SK-N-SH (cell line): ENCODE measurements at regions not wholly inside any gene's neighbourhood (a gene's known extent, or its start where the extent isn't known, plus 50 kb on each side); places are given as distances from the start of the nearest gene placed in this dataset.

Experiments
- CTCF ChIA-PET: fragments of 300-600, 350-600 bp; formaldehyde crosslinking; extraction: SDS; loops from one replicate; lab custom pipeline; 2021; lab: Yijun Ruan, JAX
- POLR2A ChIA-PET: fragments of 350-600 bp; sonication (Branson Sonifier 250); formaldehyde crosslinking; extraction: SDS; loops from one replicate; lab custom pipeline; 2020; ENCODE audit warnings: antibody characterized with exemption, inconsistent platforms; lab: Yijun Ruan, JAX
- DNase-seq: peaks from one replicate; pipeline ENCODE4 v3.0.0; 2012
- H2AFZ ChIP-seq: fragments of 200-600 bp; sonication (generic); 2 replicates; pipeline ENCODE4 v1.8.1; 2016; ENCODE audit warnings: antibody characterized with exemption, mild to moderate bottlenecking, low read depth
- H3F3A ChIP-seq: fragments of 200-600 bp; sonication (generic); replicated peaks from 2 replicates; pipeline ENCODE3; 2016; ENCODE audit warnings: antibody characterized with exemption, mild to moderate bottlenecking; ENCODE audit not compliant: insufficient read depth
- H3K27ac ChIP-seq, 2 experiments: fragments of 200-500 bp in 1 of 2; fragments of 200-600 bp in 1 of 2; sonication (Bioruptor generic) in 1 of 2; sonication (generic), shearing (Covaris generic) in 1 of 2; 2 replicates each; pipeline versions ENCODE4 v1.5.1 to v1.6.1; 2014 to 2016; ENCODE audit warnings: low read depth in 2 of 2, inconsistent platforms in 1 of 2, low read length in 1 of 2, mild to moderate bottlenecking in 1 of 2, mixed read lengths in 1 of 2
- H3K27me3 ChIP-seq: fragments of 200-600 bp; sonication (generic), shearing (Covaris generic); 2 replicates; pipeline ENCODE4 v1.6.1; 2016; ENCODE audit warnings: mixed run types; ENCODE audit not compliant: insufficient read depth
- H3K36me3 ChIP-seq, 2 experiments: fragments of 200-500 bp in 1 of 2; fragments of 200-600 bp in 1 of 2; sonication (Bioruptor generic) in 1 of 2; sonication (generic) in 1 of 2; replicated peaks in 1 of 2; 2 replicates each; pipeline versions ENCODE3 to v1.5.1; 2014 to 2016; ENCODE audit warnings: low read length in 1 of 2, mild to moderate bottlenecking in 1 of 2; ENCODE audit not compliant: insufficient read depth in 2 of 2, control insufficient read depth in 1 of 2
- H3K4me1 ChIP-seq, 2 experiments: fragments of 200-500 bp in 1 of 2; fragments of 200-600 bp in 1 of 2; sonication (Bioruptor generic) in 1 of 2; sonication (generic), shearing (Covaris generic) in 1 of 2; 2 replicates each; pipeline versions ENCODE4 v1.5.1 to v1.6.1; 2014 to 2016; ENCODE audit warnings: low read depth in 1 of 2, low read length in 1 of 2, mixed run types in 1 of 2; ENCODE audit not compliant: insufficient read depth in 2 of 2, control insufficient read depth in 1 of 2
- H3K4me2 ChIP-seq: fragments of 200-600 bp; sonication (generic), shearing (Covaris generic); 2 replicates; pipeline ENCODE4 v1.6.1; 2017; ENCODE audit warnings: mixed run types
- H3K4me3 ChIP-seq, 2 experiments: fragments of 200-500 bp in 1 of 2; fragments of 200-600 bp in 1 of 2; sonication (Bioruptor generic) in 1 of 2; sonication (generic), shearing (Covaris generic) in 1 of 2; 2 replicates each; pipeline versions ENCODE4 v1.5.1 to v1.8.1; 2014 to 2016; ENCODE audit warnings: low read depth in 2 of 2, inconsistent platforms in 1 of 2, low read length in 1 of 2, mild to moderate bottlenecking in 1 of 2, mixed read lengths in 1 of 2, moderate library complexity in 1 of 2
- H3K79me2 ChIP-seq: fragments of 200-600 bp; sonication (generic); 2 replicates; pipeline ENCODE4 v1.8.1; 2017; ENCODE audit warnings: mild to moderate bottlenecking; ENCODE audit not compliant: insufficient read depth
- H3K9ac ChIP-seq: fragments of 200-600 bp; sonication (generic); 2 replicates; pipeline ENCODE4 v1.6.1; 2017; ENCODE audit warnings: mixed run types
- H3K9me2 ChIP-seq: fragments of 200-600 bp; sonication (generic); 2 replicates; pipeline ENCODE4 v1.6.1; 2017; ENCODE audit warnings: mixed run types
- H3K9me3 ChIP-seq: fragments of 200-600 bp; sonication (generic); 2 replicates; pipeline ENCODE4 v1.6.1; 2017; ENCODE audit warnings: mixed run types, mild to moderate bottlenecking, moderate library complexity
- H4K20me1 ChIP-seq: fragments of 200-600 bp; sonication (generic); 2 replicates; pipeline ENCODE4 v1.6.1; 2017; ENCODE audit warnings: mild to moderate bottlenecking, mixed run types; ENCODE audit not compliant: insufficient read depth
- CHD2 ChIP-seq: fragments of 150-350 bp; IDR thresholded peaks from 2 replicates; pipeline ENCODE4 v1.6.1; 2018; ENCODE audit warnings: low read length; ENCODE audit not compliant: partially characterized antibody
- ELF1 ChIP-seq: IDR thresholded peaks from 2 replicates; pipeline ENCODE4 v1.4.0; 2012
- EP300 ChIP-seq, 2 experiments: IDR thresholded peaks; 2 replicates each; pipeline versions ENCODE4 v1.4.0 to v1.6.1; 2012; ENCODE audit warnings: borderline replicate concordance in 1 of 2, low read depth in 1 of 2, low read length in 1 of 2
- EZH2phosphoT487 ChIP-seq: fragments of 200-600 bp; sonication (generic); IDR thresholded peaks from 2 replicates; pipeline ENCODE4 v1.6.1; 2017; ENCODE audit warnings: low read depth, mixed run types, mild to moderate bottlenecking, antibody characterized with exemption, moderate library complexity, borderline replicate concordance
- FOSL2 ChIP-seq: IDR thresholded peaks from 2 replicates; pipeline ENCODE4 v1.4.0; 2012; ENCODE audit warnings: low read depth, mild to moderate bottlenecking, moderate library complexity, borderline replicate concordance
- FOXJ3 ChIP-seq: sonication (generic); formaldehyde crosslinking; IDR thresholded peaks from 2 replicates; pipeline ENCODE4 v1.5.1; 2020; ENCODE audit warnings: mild to moderate bottlenecking, missing genetic modification reagents
- IRF3 ChIP-seq: fragments of 150-350 bp; IDR thresholded peaks from 2 replicates; pipeline ENCODE4 v1.6.1; 2016; ENCODE audit warnings: mild to moderate bottlenecking, low read depth, low read length
- MEF2A ChIP-seq: IDR thresholded peaks from 2 replicates; pipeline ENCODE4 v1.4.0; 2012; ENCODE audit warnings: low read depth, borderline replicate concordance
- RCOR1 ChIP-seq: fragments of 150-350 bp; IDR thresholded peaks from 2 replicates; pipeline ENCODE4 v1.6.1; 2017; ENCODE audit warnings: antibody characterized with exemption, low read length
- RXRA ChIP-seq: IDR thresholded peaks from 2 replicates; pipeline ENCODE4 v1.4.0; 2012; ENCODE audit warnings: low read depth, mild to moderate bottlenecking, borderline replicate concordance
- TAF1 ChIP-seq: IDR thresholded peaks from 2 replicates; pipeline ENCODE4 v1.6.1; 2012; ENCODE audit warnings: low read depth, mild to moderate bottlenecking, low read length, moderate library complexity, borderline replicate concordance
- TEAD4 ChIP-seq: IDR thresholded peaks from 2 replicates; pipeline ENCODE4 v1.4.0; 2012; ENCODE audit warnings: mild to moderate bottlenecking, borderline replicate concordance; ENCODE audit not compliant: insufficient read depth
- YY1 ChIP-seq: IDR thresholded peaks from 2 replicates; pipeline ENCODE4 v1.4.0; 2012; ENCODE audit warnings: low read depth, mild to moderate bottlenecking
- ZBTB33 ChIP-seq: IDR thresholded peaks from 2 replicates; pipeline ENCODE4 v1.4.0; 2012; ENCODE audit warnings: low read depth, borderline replicate concordance
- WGBS: methylation state at CpG from one replicate; pipeline ENCODE4 v1.1.6; 2017; ENCODE audit warnings: low lambda C conversion rate; 5-methylcytosine and 5-hydroxymethylcytosine counted together
- TF ChIP-seq, protein P1 (sequence below): fragments of 200-600 bp; sonication (generic); IDR thresholded peaks from 2 replicates; pipeline ENCODE4 v1.6.1; 2017; ENCODE audit warnings: antibody characterized with exemption, mild to moderate bottlenecking, moderate library complexity
- TF ChIP-seq, protein P2 (sequence below): IDR thresholded peaks from 2 replicates; pipeline ENCODE4 v1.6.1; 2012; ENCODE audit warnings: mild to moderate bottlenecking, low read depth, low read length, moderate library complexity
- TF ChIP-seq, protein P3 (sequence below): IDR thresholded peaks from 2 replicates; pipeline ENCODE4 v1.4.0; 2012; ENCODE audit warnings: low read depth

- 88% methylated on average over 7 of the region's 7 CpGs for WGBS
- Histone ChIP-seq H2AFZ (no peak overlapping the region), H3K4me1 (no peaks in the 10 kb centered on the region), H3K27me3 (no peaks in the 10 kb centered on the region), H3K9me3 (no peaks in the 10 kb centered on the region), H3K79me2 (no peaks in the 10 kb centered on the region), H4K20me1 (no peaks in the 10 kb centered on the region), H3K36me3 (no peaks in the 10 kb centered on the region), H3K27ac (no peak overlapping the region), H3F3A (no peaks in the 10 kb centered on the region), H3K9me2 (no peaks in the 10 kb centered on the region), H3K4me3 (no peak overlapping the region), H3K4me2 (no peak overlapping the region), H3K9ac (no peak overlapping the region)
- ChIA-PET CTCF (no interaction called here), POLR2A (no interaction called here)
- DNase-seq = no peak
- TF ChIP-seq FOXJ3 (CRISPR knock-in tag) = no peak
- TF ChIP-seq, protein P1, sequence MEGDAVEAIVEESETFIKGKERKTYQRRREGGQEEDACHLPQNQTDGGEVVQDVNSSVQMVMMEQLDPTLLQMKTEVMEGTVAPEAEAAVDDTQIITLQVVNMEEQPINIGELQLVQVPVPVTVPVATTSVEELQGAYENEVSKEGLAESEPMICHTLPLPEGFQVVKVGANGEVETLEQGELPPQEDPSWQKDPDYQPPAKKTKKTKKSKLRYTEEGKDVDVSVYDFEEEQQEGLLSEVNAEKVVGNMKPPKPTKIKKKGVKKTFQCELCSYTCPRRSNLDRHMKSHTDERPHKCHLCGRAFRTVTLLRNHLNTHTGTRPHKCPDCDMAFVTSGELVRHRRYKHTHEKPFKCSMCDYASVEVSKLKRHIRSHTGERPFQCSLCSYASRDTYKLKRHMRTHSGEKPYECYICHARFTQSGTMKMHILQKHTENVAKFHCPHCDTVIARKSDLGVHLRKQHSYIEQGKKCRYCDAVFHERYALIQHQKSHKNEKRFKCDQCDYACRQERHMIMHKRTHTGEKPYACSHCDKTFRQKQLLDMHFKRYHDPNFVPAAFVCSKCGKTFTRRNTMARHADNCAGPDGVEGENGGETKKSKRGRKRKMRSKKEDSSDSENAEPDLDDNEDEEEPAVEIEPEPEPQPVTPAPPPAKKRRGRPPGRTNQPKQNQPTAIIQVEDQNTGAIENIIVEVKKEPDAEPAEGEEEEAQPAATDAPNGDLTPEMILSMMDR = no peak
- TF ChIP-seq IRF3 = no peak
- TF ChIP-seq, protein P2, sequence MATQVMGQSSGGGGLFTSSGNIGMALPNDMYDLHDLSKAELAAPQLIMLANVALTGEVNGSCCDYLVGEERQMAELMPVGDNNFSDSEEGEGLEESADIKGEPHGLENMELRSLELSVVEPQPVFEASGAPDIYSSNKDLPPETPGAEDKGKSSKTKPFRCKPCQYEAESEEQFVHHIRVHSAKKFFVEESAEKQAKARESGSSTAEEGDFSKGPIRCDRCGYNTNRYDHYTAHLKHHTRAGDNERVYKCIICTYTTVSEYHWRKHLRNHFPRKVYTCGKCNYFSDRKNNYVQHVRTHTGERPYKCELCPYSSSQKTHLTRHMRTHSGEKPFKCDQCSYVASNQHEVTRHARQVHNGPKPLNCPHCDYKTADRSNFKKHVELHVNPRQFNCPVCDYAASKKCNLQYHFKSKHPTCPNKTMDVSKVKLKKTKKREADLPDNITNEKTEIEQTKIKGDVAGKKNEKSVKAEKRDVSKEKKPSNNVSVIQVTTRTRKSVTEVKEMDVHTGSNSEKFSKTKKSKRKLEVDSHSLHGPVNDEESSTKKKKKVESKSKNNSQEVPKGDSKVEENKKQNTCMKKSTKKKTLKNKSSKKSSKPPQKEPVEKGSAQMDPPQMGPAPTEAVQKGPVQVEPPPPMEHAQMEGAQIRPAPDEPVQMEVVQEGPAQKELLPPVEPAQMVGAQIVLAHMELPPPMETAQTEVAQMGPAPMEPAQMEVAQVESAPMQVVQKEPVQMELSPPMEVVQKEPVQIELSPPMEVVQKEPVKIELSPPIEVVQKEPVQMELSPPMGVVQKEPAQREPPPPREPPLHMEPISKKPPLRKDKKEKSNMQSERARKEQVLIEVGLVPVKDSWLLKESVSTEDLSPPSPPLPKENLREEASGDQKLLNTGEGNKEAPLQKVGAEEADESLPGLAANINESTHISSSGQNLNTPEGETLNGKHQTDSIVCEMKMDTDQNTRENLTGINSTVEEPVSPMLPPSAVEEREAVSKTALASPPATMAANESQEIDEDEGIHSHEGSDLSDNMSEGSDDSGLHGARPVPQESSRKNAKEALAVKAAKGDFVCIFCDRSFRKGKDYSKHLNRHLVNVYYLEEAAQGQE = no peak
- TF ChIP-seq, protein P3, sequence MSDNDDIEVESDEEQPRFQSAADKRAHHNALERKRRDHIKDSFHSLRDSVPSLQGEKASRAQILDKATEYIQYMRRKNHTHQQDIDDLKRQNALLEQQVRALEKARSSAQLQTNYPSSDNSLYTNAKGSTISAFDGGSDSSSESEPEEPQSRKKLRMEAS = no peak
- TF ChIP-seq ELF1 = no peak
- TF ChIP-seq EP300 (IDR thresholded peaks at IDR 0.05; ENCODE audit: borderline replicate concordance in 1 of 2, low read depth in 1 of 2, low read length in 1 of 2) = no peak
- no peak for TF ChIP-seq YY1
- no peak for TF ChIP-seq CHD2
- no peak for TF ChIP-seq ZBTB33
- no peak for TF ChIP-seq FOSL2
- TF ChIP-seq TAF1 = no peak
- no peak for TF ChIP-seq TEAD4
- no peak for TF ChIP-seq RXRA
- TF ChIP-seq EZH2phosphoT487 = no peak
- TF ChIP-seq RCOR1 = no peak
- TF ChIP-seq MEF2A = no peak
Observed at GRCh38 chr13:99636728-99637353, 135.6 kb downstream of the TM9SF2 start.
